ENCODE measurements at regions not wholly inside any gene's neighbourhood (a gene's known extent, or its start where the extent isn't known, plus 50 kb on each side); places are given as distances from the start of the nearest gene placed in this dataset.

- Mint-ChIP-seq H3K27ac (no peak overlapping the region), H3K27me3 (peaks cover 29% of the 10 kb centered on the region), H3K4me3 (no peak overlapping the region), H3K36me3 (ENCODE audit: low read depth) (no peaks in the 10 kb centered on the region), H3K9me3 (no peaks in the 10 kb centered on the region), H3K4me1 (ENCODE audit: low read depth) (no peaks in the 10 kb centered on the region)
- no peak for DNase-seq
Measured at GRCh38 chr9:135220601-135221575, 133.4 kb downstream of the OLFM1 start.

GRCh38 chr9:135221576-135221950 lies 134.1 kb downstream of the OLFM1 start:
- Mint-ChIP-seq H3K27ac (no peak overlapping the region), H3K36me3 (ENCODE audit: low read depth) (no peaks in the 10 kb centered on the region), H3K27me3 (peaks cover 29% of the 10 kb centered on the region), H3K9me3 (no peaks in the 10 kb centered on the region), H3K4me3 (no peak overlapping the region), H3K4me1 (ENCODE audit: low read depth) (no peaks in the 10 kb centered on the region)
- DNase-seq: no peak

GRCh38 chr9:135221951-135222631 lies 134.6 kb downstream of the OLFM1 start:
- DNase-seq: no peak
- H3K27ac Mint-ChIP-seq: no peak overlapping the region
- H3K9me3 Mint-ChIP-seq: no peaks in the 10 kb centered on the region
- peaks cover 24% of the 10 kb centered on the region for H3K27me3 Mint-ChIP-seq
- no peaks in the 10 kb centered on the region for H3K36me3 Mint-ChIP-seq (ENCODE audit: low read depth)
- H3K4me1 Mint-ChIP-seq (ENCODE audit: low read depth): no peaks in the 10 kb centered on the region
- H3K4me3 Mint-ChIP-seq: no peak overlapping the region

GRCh38 chr9:135222881-135223760 lies 135.7 kb downstream of the OLFM1 start:
- no peaks in the 10 kb centered on the region for H3K4me1 Mint-ChIP-seq (ENCODE audit: low read depth)
- H3K27me3 Mint-ChIP-seq: peaks cover 13% of the 10 kb centered on the region
- DNase-seq: no peak
- H3K4me3 Mint-ChIP-seq: no peak overlapping the region
- H3K27ac Mint-ChIP-seq: no peak overlapping the region
- no peaks in the 10 kb centered on the region for H3K36me3 Mint-ChIP-seq (ENCODE audit: low read depth)
- no peaks in the 10 kb centered on the region for H3K9me3 Mint-ChIP-seq

GRCh38 chr9:135223831-135224230 lies 136.4 kb downstream of the OLFM1 start:
- H3K9me3 Mint-ChIP-seq: no peaks in the 10 kb centered on the region
- H3K27me3 Mint-ChIP-seq: peaks cover 6% of the 10 kb centered on the region
- H3K4me3 Mint-ChIP-seq: no peak overlapping the region
- no peak overlapping the region for H3K27ac Mint-ChIP-seq
- no peak for DNase-seq
- H3K36me3 Mint-ChIP-seq (ENCODE audit: low read depth): no peaks in the 10 kb centered on the region
- no peaks in the 10 kb centered on the region for H3K4me1 Mint-ChIP-seq (ENCODE audit: low read depth)

GRCh38 chr9:135224286-135224877 lies 136.9 kb downstream of the OLFM1 start:
- no peaks in the 10 kb centered on the region for H3K36me3 Mint-ChIP-seq (ENCODE audit: low read depth)
- H3K27ac Mint-ChIP-seq: no peak overlapping the region
- no peaks in the 10 kb centered on the region for H3K9me3 Mint-ChIP-seq
- H3K4me3 Mint-ChIP-seq: no peak overlapping the region
- H3K4me1 Mint-ChIP-seq (ENCODE audit: low read depth): no peaks in the 10 kb centered on the region
- DNase-seq: no peak
- peaks cover 3% of the 10 kb centered on the region for H3K27me3 Mint-ChIP-seq

- no peaks in the 10 kb centered on the region for H3K36me3 Mint-ChIP-seq (ENCODE audit: low read depth)
- H3K4me1 Mint-ChIP-seq (ENCODE audit: low read depth): no peaks in the 10 kb centered on the region
- no peak overlapping the region for H3K27ac Mint-ChIP-seq
- no peak overlapping the region for H3K4me3 Mint-ChIP-seq
- peaks cover 9% of the 10 kb centered on the region for H3K27me3 Mint-ChIP-seq
- no peaks in the 10 kb centered on the region for H3K9me3 Mint-ChIP-seq
- DNase-seq: no peak
Measured at GRCh38 chr9:135224921-135225541, 137.6 kb downstream of the OLFM1 start.

GRCh38 chr9:135225619-135226228 lies 138.3 kb downstream of the OLFM1 start:
- Mint-ChIP-seq H3K27ac (no peak overlapping the region), H3K9me3 (no peaks in the 10 kb centered on the region), H3K4me3 (no peak overlapping the region), H3K4me1 (ENCODE audit: low read depth) (no peaks in the 10 kb centered on the region), H3K27me3 (peaks cover 14% of the 10 kb centered on the region), H3K36me3 (ENCODE audit: low read depth) (no peaks in the 10 kb centered on the region)
- DNase-seq: no peak

- DNase-seq: no peak
Measured at GRCh38 chr9:135226369-135227050, 139.0 kb downstream of the OLFM1 start.

GRCh38 chr9:135227641-135228251 lies 140.3 kb downstream of the OLFM1 start:
- H3K36me3 Mint-ChIP-seq (ENCODE audit: low read depth): no peaks in the 10 kb centered on the region
- no peak overlapping the region for H3K4me3 Mint-ChIP-seq
- no peak overlapping the region for H3K27ac Mint-ChIP-seq
- H3K4me1 Mint-ChIP-seq (ENCODE audit: low read depth): no peaks in the 10 kb centered on the region
- DNase-seq: no peak
- no peaks in the 10 kb centered on the region for H3K9me3 Mint-ChIP-seq
- H3K27me3 Mint-ChIP-seq: peaks cover 14% of the 10 kb centered on the region

More at GRCh38 chr9:135226369-135227050, 139.0 kb downstream of the OLFM1 start:
- no peak overlapping the region for H3K4me3 Mint-ChIP-seq
- no peaks in the 10 kb centered on the region for H3K9me3 Mint-ChIP-seq
- peaks cover 16% of the 10 kb centered on the region for H3K27me3 Mint-ChIP-seq
- H3K27ac Mint-ChIP-seq: no peak overlapping the region
- no peaks in the 10 kb centered on the region for H3K4me1 Mint-ChIP-seq (ENCODE audit: low read depth)
- no peaks in the 10 kb centered on the region for H3K36me3 Mint-ChIP-seq (ENCODE audit: low read depth)

GRCh38 chr9:135228345-135228982 lies 141.0 kb downstream of the OLFM1 start:
- Mint-ChIP-seq H3K27ac (no peak overlapping the region), H3K27me3 (peaks cover 14% of the 10 kb centered on the region), H3K9me3 (peaks cover 4% of the 10 kb centered on the region), H3K4me1 (ENCODE audit: low read depth) (no peaks in the 10 kb centered on the region), H3K4me3 (no peak overlapping the region), H3K36me3 (ENCODE audit: low read depth) (no peaks in the 10 kb centered on the region)
- DNase-seq: no peak

- no peak for DNase-seq
- Mint-ChIP-seq H3K4me3 (no peak overlapping the region), H3K36me3 (ENCODE audit: low read depth) (no peaks in the 10 kb centered on the region), H3K27ac (no peak overlapping the region), H3K9me3 (peaks cover 8% of the 10 kb centered on the region), H3K4me1 (ENCODE audit: low read depth) (no peaks in the 10 kb centered on the region), H3K27me3 (peaks cover 16% of the 10 kb centered on the region)
Measured at GRCh38 chr9:135228983-135229625, 141.6 kb downstream of the OLFM1 start.
